Thymus (tissue), 11 donors: ENCODE measurements at regions not wholly inside any gene's neighbourhood (a gene's known extent, or its start where the extent isn't known, plus 50 kb on each side); places are given as distances from the start of the nearest gene placed in this dataset.
"Not testable (repeated sequence)": the region's sequence is repeated elsewhere in the genome, so short reads cannot be mapped to it uniquely, and the experiment has no call there.

Experiments
- DNase-seq, 9 donors: peaks; one replicate each; pipeline ENCODE4 v3.0.0-alpha.2; 2013; ENCODE audit warnings: low spot score in 9 of 9, low read depth in 6 of 9, missing footprints in 1 of 9
- H3K27ac ChIP-seq, 2 donors: one replicate each; pipeline ENCODE4 v1.5.1; 2013; ENCODE audit warnings: control low read depth in 1 of 2, low read depth in 1 of 2, low read length in 1 of 2, mild to moderate bottlenecking in 1 of 2, moderate library complexity in 1 of 2
- H3K27me3 ChIP-seq, 2 donors: one replicate each; pipeline ENCODE4 v1.5.1; 2013; ENCODE audit warnings: low read length in 1 of 2; ENCODE audit not compliant: control insufficient read depth in 2 of 2, insufficient read depth in 1 of 2
- H3K36me3 ChIP-seq, 2 donors: one replicate each; pipeline ENCODE4 v1.5.1; 2013; ENCODE audit warnings: low read length in 1 of 2, mild to moderate bottlenecking in 1 of 2, moderate library complexity in 1 of 2; ENCODE audit not compliant: control insufficient read depth in 2 of 2, insufficient read depth in 2 of 2
- H3K4me1 ChIP-seq, 2 donors: one replicate each; pipeline ENCODE4 v1.5.1; 2013; ENCODE audit warnings: low read length in 2 of 2; ENCODE audit not compliant: control insufficient read depth in 2 of 2, insufficient read depth in 2 of 2
- H3K4me3 ChIP-seq, 2 donors: one replicate each; pipeline ENCODE4 v1.5.1; 2013; ENCODE audit warnings: low read length in 2 of 2, control low read depth in 1 of 2, mild to moderate bottlenecking in 1 of 2
- H3K9me3 ChIP-seq, 2 donors: one replicate each; pipeline ENCODE4 v1.5.1; 2013; ENCODE audit warnings: low read length in 1 of 2, mild to moderate bottlenecking in 1 of 2; ENCODE audit not compliant: control insufficient read depth in 2 of 2, insufficient read depth in 1 of 2
- WGBS: extraction: QIAGEN DNeasy Blood & Tissue Kit; methylation state at CpG from one replicate; pipeline ENCODE4 v1.1.7; 2013; 5-methylcytosine and 5-hydroxymethylcytosine counted together
- donor health status: healthy.

- Histone ChIP-seq H3K27ac (no peak overlapping the region), H3K27me3 (no peaks in the 10 kb centered on the region), H3K9me3 (no peaks in the 10 kb centered on the region), H3K4me1 (no peaks in the 10 kb centered on the region), H3K4me3 (no peak overlapping the region), H3K36me3 (no peaks in the 10 kb centered on the region)
- DNase-seq, result no peak
Observed at GRCh38 chr1:185398599-185398998, 81.6 kb upstream of the IVNS1ABP start.

GRCh38 chr1:185398022-185398421, 81.0 kb upstream of the IVNS1ABP start:
- no peak for DNase-seq
- WGBS, result 98% methylated on average over 2 of the region's 2 CpGs
- Histone ChIP-seq H3K4me1 (no peaks in the 10 kb centered on the region), H3K4me3 (no peak overlapping the region), H3K36me3 (no peaks in the 10 kb centered on the region), H3K27me3 (no peaks in the 10 kb centered on the region), H3K9me3 (no peaks in the 10 kb centered on the region), H3K27ac (no peak overlapping the region)

GRCh38 chr1:185397183-185397582, 80.1 kb upstream of the IVNS1ABP start:
- H3K27me3 ChIP-seq, result no peaks in the 10 kb centered on the region
- no peaks in the 10 kb centered on the region for H3K36me3 ChIP-seq
- H3K4me3 ChIP-seq, result no peak overlapping the region
- no peak overlapping the region for H3K27ac ChIP-seq
- no peaks in the 10 kb centered on the region for H3K4me1 ChIP-seq
- no peaks in the 10 kb centered on the region for H3K9me3 ChIP-seq
- DNase-seq, result no peak
- WGBS, result 99% methylated on average over 4 of the region's 4 CpGs

- WGBS, result 98% methylated on average over 2 of the region's 2 CpGs
- Histone ChIP-seq H3K4me1 (no peaks in the 10 kb centered on the region), H3K36me3 (no peaks in the 10 kb centered on the region), H3K4me3 (no peak overlapping the region), H3K9me3 (no peaks in the 10 kb centered on the region), H3K27me3 (no peaks in the 10 kb centered on the region), H3K27ac (no peak overlapping the region)
- DNase-seq, result no peak
Observed at GRCh38 chr1:185396126-185396525, 79.1 kb upstream of the IVNS1ABP start.

- H3K9me3 ChIP-seq, result no peaks in the 10 kb centered on the region
- H3K27ac ChIP-seq, result no peak overlapping the region
- no peak overlapping the region for H3K4me3 ChIP-seq
- 95% methylated on average over 2 of the region's 2 CpGs for WGBS
- no peaks in the 10 kb centered on the region for H3K27me3 ChIP-seq
- no peaks in the 10 kb centered on the region for H3K36me3 ChIP-seq
- DNase-seq, result no peak
- H3K4me1 ChIP-seq, result no peaks in the 10 kb centered on the region
Observed at GRCh38 chr1:185393815-185394214, 76.8 kb upstream of the IVNS1ABP start.

GRCh38 chr1:185393205-185393604, 76.2 kb upstream of the IVNS1ABP start:
- no peak for DNase-seq
- H3K4me1 ChIP-seq, result no peaks in the 10 kb centered on the region
- H3K27me3 ChIP-seq, result no peaks in the 10 kb centered on the region
- 97% methylated on average over 4 of the region's 4 CpGs for WGBS
- no peak overlapping the region for H3K4me3 ChIP-seq
- no peaks in the 10 kb centered on the region for H3K36me3 ChIP-seq
- H3K27ac ChIP-seq, result no peak overlapping the region
- H3K9me3 ChIP-seq, result no peaks in the 10 kb centered on the region

GRCh38 chr1:185388815-185389214, 71.8 kb upstream of the IVNS1ABP start:
- Histone ChIP-seq H3K27ac (no peak overlapping the region), H3K36me3 (no peaks in the 10 kb centered on the region), H3K27me3 (no peaks in the 10 kb centered on the region), H3K4me1 (no peaks in the 10 kb centered on the region), H3K4me3 (no peak overlapping the region), H3K9me3 (peaks cover 0 to 3% of the 10 kb centered on the region in 2 donors)
- no peak for DNase-seq

GRCh38 chr1:185388346-185388745, 71.3 kb upstream of the IVNS1ABP start:
- Histone ChIP-seq H3K27me3 (no peaks in the 10 kb centered on the region), H3K4me3 (no peak overlapping the region), H3K27ac (no peak overlapping the region), H3K4me1 (no peaks in the 10 kb centered on the region), H3K36me3 (no peaks in the 10 kb centered on the region), H3K9me3 (peaks cover 0 to 3% of the 10 kb centered on the region in 2 donors)
- no peak for DNase-seq

GRCh38 chr1:185385991-185386390, 68.9 kb upstream of the IVNS1ABP start:
- H3K27me3 ChIP-seq, result no peaks in the 10 kb centered on the region
- no peaks in the 10 kb centered on the region for H3K36me3 ChIP-seq
- 98% methylated on average over 2 of the region's 2 CpGs for WGBS
- H3K27ac ChIP-seq, result no peak overlapping the region
- DNase-seq, result no peak
- H3K4me1 ChIP-seq, result no peaks in the 10 kb centered on the region
- no peak overlapping the region for H3K4me3 ChIP-seq
- peaks cover 0 to 3% of the 10 kb centered on the region in 2 donors for H3K9me3 ChIP-seq

GRCh38 chr1:185383805-185384204, 66.8 kb upstream of the IVNS1ABP start:
- H3K4me1 ChIP-seq, H3K36me3 ChIP-seq, DNase-seq, H3K9me3 ChIP-seq, H3K27me3 ChIP-seq, H3K27ac ChIP-seq, H3K4me3 ChIP-seq: not testable (repeated sequence)
- 94% methylated on average over 6 of the region's 6 CpGs for WGBS
